ENCODE measurements at regions not wholly inside any gene's neighbourhood (a gene's known extent, or its start where the extent isn't known, plus 50 kb on each side); places are given as distances from the start of the nearest gene placed in this dataset.

- H3K9ac ChIP-seq (ENCODE audit: control insufficient read depth, insufficient read depth, low read length), result no peak overlapping the region
- no peaks in the 10 kb centered on the region for H3K79me2 ChIP-seq (ENCODE audit: control insufficient read depth, insufficient read depth, low read length)
- no peak for FAIRE-seq
- in situ Hi-C loops (cut with MboI), result no loop called here
- intact Hi-C loops (cut with micrococcal nuclease; ENCODE audit: unreplicated experiment), result no loop called here
- no peak for DNase-seq (ENCODE audit: low read depth, low spot score)
- ATAC-seq, result peak; percentile 78
- no peaks in the 10 kb centered on the region for H3K4me1 ChIP-seq (ENCODE audit: control insufficient read depth, insufficient read depth, low read length)
- no TSS peak for BruUV-seq (replicated peaks)
- WGBS (ENCODE audit: insufficient coverage, insufficient replicate concordance, low lambda C conversion rate, missing lambda C conversion rate), result 17% methylated on average over 3 of the region's 3 CpGs
- no peak overlapping the region for H3K27ac ChIP-seq (ENCODE audit: control insufficient read depth, insufficient read depth)
- H3K27me3 ChIP-seq (replicated peaks in 1 of 2; ENCODE audit: control insufficient read depth in 2 of 2, insufficient read depth in 2 of 2, low read length in 1 of 2), result no peaks in the 10 kb centered on the region
- TF ChIP-seq SMARCA5 (IDR thresholded peaks at IDR 0.05) (no peak), MTA2 (IDR thresholded peaks at IDR 0.05; ENCODE audit: low read depth) (no peak), HDGF (IDR thresholded peaks at IDR 0.05) (no peak), RELA (IDR thresholded peaks at IDR 0.05; ENCODE audit: borderline replicate concordance, partially characterized antibody) (no peak), NBN (IDR thresholded peaks at IDR 0.05) (no peak), EP300 (IDR thresholded peaks at IDR 0.05; ENCODE audit: borderline replicate concordance in 1 of 2, control insufficient read depth in 1 of 2, low read depth in 2 of 2, low read length in 2 of 2) (no peak), ATF3 (IDR thresholded peaks at IDR 0.05; ENCODE audit: borderline replicate concordance, extremely low read depth, low read depth, low read length) (no peak), PRDM15 (CRISPR knock-in tag; IDR thresholded peaks at IDR 0.05) (no peak), USF2 (IDR thresholded peaks at IDR 0.05; ENCODE audit: borderline replicate concordance, low read depth, low read length) (no peak), RAD21 (IDR thresholded peaks at IDR 0.05; ENCODE audit: insufficient read depth, low read depth, low read length) (no peak), MYC (IDR thresholded peaks at IDR 0.05; ENCODE audit: insufficient read depth, insufficient read length, insufficient replicate concordance, low read length, severe bottlenecking) (no peak), MYB (IDR thresholded peaks at IDR 0.05; ENCODE audit: borderline replicate concordance, low read depth, low read length) (no peak), ZNF622 (IDR thresholded peaks at IDR 0.05) (no peak)
- no peaks in the 10 kb centered on the region for H3K36me3 ChIP-seq (ENCODE audit: control insufficient read depth in 2 of 2, insufficient read depth in 2 of 2, low read length in 1 of 2)
- H4K20me1 ChIP-seq (ENCODE audit: control insufficient read depth, insufficient read depth), result no peaks in the 10 kb centered on the region
- H3K4me3 ChIP-seq, result no peak overlapping the region
- H3K9me3 ChIP-seq (replicated peaks; ENCODE audit: control insufficient read depth, insufficient read depth, low read length), result no peaks in the 10 kb centered on the region; the same call in 2 of the 3 replicates
- ChIA-PET POLR2A (no interaction called here), RAD21 (ENCODE audit: unreplicated experiment) (no interaction called here), CTCF (interaction anchor here (0.6 kb wide), 1 partner anchor 806 kb away, joined by 3 read pairs; no protein-coding TSS in a partner anchor), SMC1A (ENCODE audit: uncharacterized antibody, unreplicated experiment) (interaction anchor here (0.7 kb wide), 1 partner anchor 129 kb away, joined by 3 read pairs; no protein-coding TSS in a partner anchor)
- H3K4me2 ChIP-seq (ENCODE audit: control insufficient read depth, insufficient read depth), result no peak overlapping the region
- no peak overlapping the region for H2AFZ ChIP-seq (ENCODE audit: control insufficient read depth, low read depth, low read length)
Observed at GRCh38 chr5:84673785-84674184, 289.1 kb upstream of the EDIL3 start.
